HG02885 (cell line): ENCODE measurements at regions not wholly inside any gene's neighbourhood (a gene's known extent, or its start where the extent isn't known, plus 50 kb on each side); places are given as distances from the start of the nearest gene placed in this dataset.
"Not testable (repeated sequence)": the region's sequence is repeated elsewhere in the genome, so short reads cannot be mapped to it uniquely, and the experiment has no call there.

Experiments used
- ATAC-seq: cut with Tn5 transposase; IDR thresholded peaks from one replicate; pipeline ENCODE4 v1.9.1; 2021; ENCODE audit warnings: mild to moderate bottlenecking; ENCODE audit not compliant: unreplicated experiment, poor library complexity

- ATAC-seq, result no peak
Observed at GRCh38 chr10:29804025-29804852, 169.5 kb upstream of the SVIL start.

GRCh38 chr10:29802171-29802570 is 167.4 kb upstream of the SVIL start:
- no peak for ATAC-seq

- no peak for ATAC-seq
Observed at GRCh38 chr10:29798921-29799690, 164.3 kb upstream of the SVIL start.

- ATAC-seq, result no peak
Observed at GRCh38 chr10:29797616-29798015, 162.8 kb upstream of the SVIL start.

GRCh38 chr10:29795850-29796249 is 161.1 kb upstream of the SVIL start:
- ATAC-seq, result no peak

GRCh38 chr10:29794776-29795611 is 160.2 kb upstream of the SVIL start:
- ATAC-seq, result no peak

GRCh38 chr10:29791773-29792172 is 157.0 kb upstream of the SVIL start:
- no peak for ATAC-seq

GRCh38 chr10:29790207-29790606 is 155.4 kb upstream of the SVIL start:
- ATAC-seq, result no peak

GRCh38 chr10:29788113-29788512 is 153.3 kb upstream of the SVIL start:
- ATAC-seq, result no peak

- ATAC-seq, result no peak
Observed at GRCh38 chr10:29785701-29786100, 150.9 kb upstream of the SVIL start.

- ATAC-seq, result no peak
Observed at GRCh38 chr10:29784175-29784773, 149.5 kb upstream of the SVIL start.

GRCh38 chr10:29783201-29783947 is 148.6 kb upstream of the SVIL start:
- ATAC-seq, result no peak

- ATAC-seq, result no peak
Observed at GRCh38 chr10:29780639-29781038, 145.9 kb upstream of the SVIL start.

- no peak for ATAC-seq
Observed at GRCh38 chr10:29780096-29780495, 145.3 kb upstream of the SVIL start.

GRCh38 chr10:29776246-29776645 is 141.5 kb upstream of the SVIL start:
- ATAC-seq, result no peak

GRCh38 chr10:29774475-29774874 is 139.7 kb upstream of the SVIL start:
- no peak for ATAC-seq

GRCh38 chr10:29773675-29774091 is 138.9 kb upstream of the SVIL start:
- ATAC-seq, result no peak

- ATAC-seq, result no peak
Observed at GRCh38 chr10:29772403-29772802, 137.6 kb upstream of the SVIL start.

- ATAC-seq, result no peak
Observed at GRCh38 chr10:29771376-29771775, 136.6 kb upstream of the SVIL start.

- not testable (repeated sequence) for ATAC-seq
Observed at GRCh38 chr10:29769277-29769676, 134.5 kb upstream of the SVIL start.
